Gastrocnemius medialis (tissue), 4 donors: ENCODE measurements at regions not wholly inside any gene's neighbourhood (a gene's known extent, or its start where the extent isn't known, plus 50 kb on each side); places are given as distances from the start of the nearest gene placed in this dataset.

Experiments used
- ATAC-seq, 2 donors: fragments of 150-250 bp; one replicate each; pipeline ENCODE4 v1.9.1; 2016
- DNase-seq, 2 donors: peaks; one replicate each; pipeline ENCODE4 v3.0.0-alpha.2; 2019
- H3K27ac ChIP-seq, 4 donors: fragments of 200-600 bp; sonication (generic); 1 replicate in 1 of 4; 2 replicates in 3 of 4; pipeline ENCODE4 v1.5.1; 2016 to 2018; ENCODE audit warnings: mild to moderate bottlenecking in 2 of 4, moderate library complexity in 1 of 4
- H3K27me3 ChIP-seq, 3 donors: fragments of 200-600 bp; sonication (generic) in 2 of 3; 1 replicate in 1 of 3; 2 replicates in 2 of 3; pipeline versions ENCODE4 v1.5.1 to v1.6.0; 2016 to 2019; ENCODE audit warnings: mild to moderate bottlenecking in 1 of 3, moderate library complexity in 1 of 3
- H3K36me3 ChIP-seq, 2 donors: fragments of 200-600 bp; sonication (generic) in 1 of 2; one replicate each; pipeline ENCODE4 v1.5.1; 2017 to 2018
- H3K4me1 ChIP-seq, 2 donors: fragments of 200-600 bp; sonication (generic) in 1 of 2; one replicate each; pipeline ENCODE4 v1.5.1; 2016 to 2017; ENCODE audit warnings: mild to moderate bottlenecking in 2 of 2
- H3K4me3 ChIP-seq, 4 donors: fragments of 200-600 bp; sonication (generic) in 3 of 4; 1 replicate in 1 of 4; 2 replicates in 3 of 4; pipeline ENCODE4 v1.5.1; 2016 to 2019; ENCODE audit warnings: mild to moderate bottlenecking in 2 of 4
- H3K9me3 ChIP-seq, 3 donors: fragments of 200-600 bp; sonication (generic) in 2 of 3; 1 replicate in 1 of 3; 2 replicates in 2 of 3; pipeline ENCODE4 v1.5.1; 2016 to 2019
- CTCF ChIP-seq, 5 experiments: fragments of 450-650 bp in 3 of 5; fragments of 200-600 bp in 2 of 5; sonication (generic) in 2 of 5; IDR thresholded peaks in 4 of 5; conservative IDR thresholded peaks in 1 of 5; 1 replicate in 4 of 5; 2 replicates in 1 of 5; pipeline ENCODE4 v1.5.1; 2016 to 2019; ENCODE audit warnings: antibody characterized with exemption in 5 of 5, mild to moderate bottlenecking in 3 of 5, moderate library complexity in 3 of 5
- POLR2A ChIP-seq, 2 donors: fragments of 450-650 bp; IDR thresholded peaks; one replicate each; pipeline ENCODE4 v1.6.1; 2017; ENCODE audit warnings: antibody characterized with exemption in 2 of 2, mild to moderate bottlenecking in 2 of 2, moderate library complexity in 2 of 2
- in situ Hi-C, 4 donors: fragments of 200-750 bp; cut with MboI; loops; one replicate each; pipeline versions ENCODE4 v1.15.0 to v1.8.0; 2017; ENCODE audit warnings: low sequenced_read_pairs in 4 of 4
- intact Hi-C: fragments of 100-400 bp; cut with DNase I; formaldehyde crosslinking; loops from one replicate; pipeline ENCODE4 v1.15.1; 2023; ENCODE audit warnings: low total_unique reads

DNA sequence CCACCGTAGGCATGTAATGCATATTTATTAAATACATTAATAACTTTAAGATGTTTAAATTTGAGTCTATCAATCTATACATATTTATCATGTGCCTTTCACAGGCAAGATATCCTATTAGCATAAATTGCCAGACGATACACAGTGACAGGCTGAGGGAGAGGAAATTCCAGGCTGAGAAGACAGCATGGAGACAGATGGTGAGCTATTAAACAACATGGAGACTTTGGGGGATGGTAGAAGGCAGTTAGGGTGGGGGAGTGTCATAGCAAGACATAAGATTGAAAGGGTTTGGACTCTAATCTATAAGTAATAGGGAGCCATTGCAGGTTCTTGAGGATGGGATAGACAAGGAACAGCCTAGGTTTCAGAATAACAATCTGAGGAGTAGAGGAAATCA is 138.5 kb downstream of the NXPE2 start:
- TF ChIP-seq CTCF (IDR thresholded peaks at IDR 0.05 in 4 of 5, conservative IDR thresholded peaks at IDR 0.05 in 1 of 5) (no peak), POLR2A (IDR thresholded peaks at IDR 0.05) (no peak)
- H3K4me3 ChIP-seq = no peak overlapping the region
- no peaks in the 10 kb centered on the region for H3K9me3 ChIP-seq
- H3K27me3 ChIP-seq = no peaks in the 10 kb centered on the region
- ATAC-seq (no peak), DNase-seq (no peak)
- H3K36me3 ChIP-seq = no peaks in the 10 kb centered on the region
- intact Hi-C loops (no loop called here), in situ Hi-C loops (no loop called here)
- H3K4me1 ChIP-seq = peaks cover 0 to 3% of the 10 kb centered on the region in 2 donors
- H3K27ac ChIP-seq = no peak overlapping the region

DNA sequence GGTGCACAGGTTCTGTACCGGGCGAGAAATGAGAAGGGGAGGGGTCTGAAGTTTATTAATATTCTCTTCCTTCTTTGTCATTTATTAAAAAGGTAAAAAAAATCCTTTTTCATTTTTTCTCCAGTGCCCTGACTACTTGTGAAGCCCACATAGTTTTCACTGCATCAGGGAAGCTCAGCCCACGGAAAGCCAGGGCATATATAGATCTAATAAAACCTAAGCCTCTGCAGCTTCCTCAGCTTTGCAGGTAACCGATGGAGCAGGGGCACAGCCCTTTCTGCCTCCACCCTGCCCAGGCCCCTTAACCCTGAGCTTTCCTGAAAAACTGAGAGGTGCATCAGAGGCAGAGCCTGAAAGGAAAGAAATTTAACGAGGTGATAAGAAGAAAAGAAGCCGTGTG is 140.1 kb downstream of the NXPE2 start:
- DNase-seq (no peak), ATAC-seq (no peak)
- Histone ChIP-seq H3K4me3 (no peak overlapping the region), H3K27me3 (no peaks in the 10 kb centered on the region), H3K9me3 (no peaks in the 10 kb centered on the region), H3K27ac (no peak overlapping the region), H3K4me1 (no peaks in the 10 kb centered on the region), H3K36me3 (no peaks in the 10 kb centered on the region)
- TF ChIP-seq CTCF (IDR thresholded peaks at IDR 0.05 in 4 of 5, conservative IDR thresholded peaks at IDR 0.05 in 1 of 5) (no peak), POLR2A (IDR thresholded peaks at IDR 0.05) (no peak)
- intact Hi-C loops = no loop called here
- in situ Hi-C loops = no loop called here

DNA sequence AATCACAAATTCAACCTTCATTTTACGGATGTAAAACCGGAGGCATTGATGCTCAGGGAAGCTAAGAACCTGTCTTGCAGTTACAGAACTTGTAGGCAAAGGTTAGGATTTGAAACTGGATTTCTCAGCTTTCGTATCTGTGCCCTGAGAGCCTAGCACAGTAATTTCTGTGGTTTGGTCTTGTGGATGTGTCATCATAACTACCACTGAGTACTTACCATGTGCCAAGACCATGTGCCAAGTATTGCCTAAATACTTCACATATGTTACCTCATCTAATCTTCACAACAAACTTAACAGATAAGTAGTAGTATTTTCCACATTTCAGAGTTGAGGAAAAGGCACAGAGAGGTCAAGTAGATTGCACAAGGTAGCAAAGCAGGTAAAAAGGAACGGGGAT is 140.7 kb downstream of the NXPE2 start:
- no peaks in the 10 kb centered on the region for H3K27me3 ChIP-seq
- H3K4me3 ChIP-seq = no peak overlapping the region
- no peaks in the 10 kb centered on the region for H3K4me1 ChIP-seq
- in situ Hi-C loops (no loop called here), intact Hi-C loops (no loop called here)
- TF ChIP-seq CTCF (IDR thresholded peaks at IDR 0.05 in 4 of 5, conservative IDR thresholded peaks at IDR 0.05 in 1 of 5) = no peak
- no peak for TF ChIP-seq POLR2A (IDR thresholded peaks at IDR 0.05)
- DNase-seq (no peak), ATAC-seq (peak in 1 of 2 donors; percentile 50)
- no peak overlapping the region for H3K27ac ChIP-seq
- no peaks in the 10 kb centered on the region for H3K36me3 ChIP-seq
- no peaks in the 10 kb centered on the region for H3K9me3 ChIP-seq

DNA sequence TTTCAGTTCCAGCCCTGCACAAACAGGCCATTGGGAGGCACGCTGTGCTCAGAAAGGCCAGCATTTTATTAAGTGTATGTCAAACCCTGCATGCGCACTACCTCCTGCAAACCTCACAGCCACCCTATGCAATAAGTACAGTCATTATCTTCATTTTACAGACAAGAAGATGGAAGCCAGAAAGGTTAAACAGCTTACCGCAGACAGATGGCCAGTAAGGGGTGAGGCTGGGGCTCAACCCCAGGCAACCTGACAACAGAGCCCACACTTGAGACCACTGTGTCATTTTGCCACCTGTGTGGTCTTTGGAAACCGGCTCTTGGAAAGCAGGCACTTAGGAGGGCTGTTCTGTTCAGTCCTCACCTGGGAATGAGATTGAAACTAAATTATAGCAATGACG is 142.3 kb downstream of the NXPE2 start:
- H3K27ac ChIP-seq = no peak overlapping the region
- DNase-seq (no peak), ATAC-seq (no peak)
- in situ Hi-C loops (no loop called here), intact Hi-C loops (no loop called here)
- no peaks in the 10 kb centered on the region for H3K36me3 ChIP-seq
- H3K27me3 ChIP-seq = no peaks in the 10 kb centered on the region
- H3K4me1 ChIP-seq = no peaks in the 10 kb centered on the region
- no peaks in the 10 kb centered on the region for H3K9me3 ChIP-seq
- TF ChIP-seq POLR2A (IDR thresholded peaks at IDR 0.05) (no peak), CTCF (IDR thresholded peaks at IDR 0.05 in 4 of 5, conservative IDR thresholded peaks at IDR 0.05 in 1 of 5) (no peak)
- no peak overlapping the region for H3K4me3 ChIP-seq

DNA sequence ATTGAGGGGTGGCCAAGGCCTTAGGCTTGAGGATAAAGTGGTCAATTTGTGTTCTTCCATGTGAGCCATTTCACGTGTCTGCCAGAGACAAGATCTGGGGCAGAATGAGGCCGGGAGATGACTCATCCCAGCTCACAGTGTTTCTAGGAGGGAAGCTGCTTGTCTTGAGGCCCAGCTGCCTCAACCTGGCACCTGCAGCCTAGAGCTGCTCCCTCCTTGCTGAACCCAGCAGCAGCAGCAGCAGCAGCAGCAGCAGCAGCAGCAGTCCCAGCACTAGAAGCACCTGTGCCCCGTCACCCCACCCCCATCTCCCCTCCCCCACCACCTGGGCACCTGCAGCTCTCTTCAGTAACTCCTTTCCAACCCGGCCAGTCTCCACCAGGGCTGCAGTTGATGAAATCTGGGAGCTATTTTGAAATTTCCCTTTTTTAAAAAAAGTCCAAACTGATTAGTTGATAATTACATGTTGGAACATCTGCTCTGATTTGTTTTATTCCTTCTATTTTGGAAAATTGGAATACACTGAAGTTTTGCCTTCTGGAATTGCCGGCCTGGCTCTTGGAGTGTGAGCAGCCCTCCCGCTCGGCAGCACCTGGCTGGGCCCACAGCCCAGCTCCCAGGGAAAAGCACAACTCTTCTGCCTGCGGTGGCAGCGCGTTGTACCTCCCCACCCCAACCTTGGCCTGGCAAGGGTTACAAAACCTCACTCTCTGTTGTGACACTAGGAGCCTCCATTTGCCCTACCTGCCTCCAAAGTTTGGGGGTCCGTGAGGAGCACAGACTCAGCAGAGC is 143.5 kb downstream of the NXPE2 start:
- H3K36me3 ChIP-seq = no peaks in the 10 kb centered on the region
- no peaks in the 10 kb centered on the region for H3K4me1 ChIP-seq
- DNase-seq (peak in 1 of 2 donors; percentile 13), ATAC-seq (peak in 1 of 2 donors; percentile 83)
- H3K27ac ChIP-seq = no peak overlapping the region
- intact Hi-C loops = no loop called here
- TF ChIP-seq CTCF (IDR thresholded peaks at IDR 0.05 in 4 of 5, conservative IDR thresholded peaks at IDR 0.05 in 1 of 5) (no peak), POLR2A (IDR thresholded peaks at IDR 0.05) (no peak)
- H3K27me3 ChIP-seq = no peaks in the 10 kb centered on the region
- no peak overlapping the region for H3K4me3 ChIP-seq
- in situ Hi-C loops = no loop called here
- H3K9me3 ChIP-seq = no peaks in the 10 kb centered on the region
